ENCODE measurements at regions not wholly inside any gene's neighbourhood (a gene's known extent, or its start where the extent isn't known, plus 50 kb on each side); places are given as distances from the start of the nearest gene placed in this dataset.

- H3K36me3 ChIP-seq (ENCODE audit: control insufficient read depth, insufficient read depth, low read length, severe bottlenecking) = no peaks in the 10 kb centered on the region
- no peak for DNase-seq (ENCODE audit: low read depth)
- no peaks in the 10 kb centered on the region for H3K27me3 ChIP-seq (replicated peaks; ENCODE audit: control insufficient read depth, insufficient read depth, low read length)
- no peak overlapping the region for H3K4me3 ChIP-seq (ENCODE audit: low read length)
- no peak overlapping the region for H3K9ac ChIP-seq (ENCODE audit: low read length)
- H3K4me1 ChIP-seq (ENCODE audit: control insufficient read depth, insufficient read depth, low read length) = peaks cover 11% of the 10 kb centered on the region
- H3K9me3 ChIP-seq (ENCODE audit: control insufficient read depth, low read length) = no peaks in the 10 kb centered on the region
Observed at GRCh38 chr3:144141074-144141473, 169.5 kb downstream of the DIPK2A start.

DNA sequence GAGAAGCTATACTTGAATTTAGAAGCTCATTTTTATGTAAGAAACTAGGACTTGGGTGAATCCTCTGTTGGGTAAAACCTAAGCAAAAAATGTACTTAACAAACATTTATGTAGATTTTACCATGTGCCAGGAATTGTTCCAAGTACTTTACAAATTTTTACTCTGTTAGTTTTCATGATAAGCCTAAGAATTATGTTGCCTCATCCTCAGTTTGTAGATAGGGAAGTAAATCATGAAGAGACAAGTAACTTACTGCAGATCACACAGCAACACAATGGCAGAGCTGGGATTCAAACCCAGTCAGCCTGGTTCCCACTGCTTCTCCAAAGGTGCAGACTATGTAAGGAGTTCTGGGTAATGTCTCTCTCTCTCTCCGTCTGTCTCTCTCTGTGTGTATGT is 169.9 kb downstream of the DIPK2A start:
- Histone ChIP-seq H3K27me3 (replicated peaks; ENCODE audit: control insufficient read depth, insufficient read depth, low read length) (no peaks in the 10 kb centered on the region), H3K4me3 (ENCODE audit: low read length) (no peak overlapping the region), H3K9ac (ENCODE audit: low read length) (no peak overlapping the region), H3K9me3 (ENCODE audit: control insufficient read depth, low read length) (no peaks in the 10 kb centered on the region), H3K36me3 (ENCODE audit: control insufficient read depth, insufficient read depth, low read length, severe bottlenecking) (no peaks in the 10 kb centered on the region), H3K4me1 (ENCODE audit: control insufficient read depth, insufficient read depth, low read length) (peaks cover 11% of the 10 kb centered on the region)
- DNase-seq (ENCODE audit: low read depth) = peak; percentile 15

- H3K36me3 ChIP-seq (ENCODE audit: control insufficient read depth, insufficient read depth, low read length, severe bottlenecking) = no peaks in the 10 kb centered on the region
- peak; percentile 77 for DNase-seq (ENCODE audit: low read depth)
- H3K4me3 ChIP-seq (ENCODE audit: low read length) = peak overlapping the region; percentile 61
- H3K9me3 ChIP-seq (ENCODE audit: control insufficient read depth, low read length) = no peaks in the 10 kb centered on the region
- peak overlapping the region; percentile 35 for H3K9ac ChIP-seq (ENCODE audit: low read length)
- H3K27me3 ChIP-seq (replicated peaks; ENCODE audit: control insufficient read depth, insufficient read depth, low read length) = no peaks in the 10 kb centered on the region
- peaks cover 11% of the 10 kb centered on the region for H3K4me1 ChIP-seq (ENCODE audit: control insufficient read depth, insufficient read depth, low read length)
Observed at GRCh38 chr3:144142151-144142840, 170.7 kb downstream of the DIPK2A start.

DNA sequence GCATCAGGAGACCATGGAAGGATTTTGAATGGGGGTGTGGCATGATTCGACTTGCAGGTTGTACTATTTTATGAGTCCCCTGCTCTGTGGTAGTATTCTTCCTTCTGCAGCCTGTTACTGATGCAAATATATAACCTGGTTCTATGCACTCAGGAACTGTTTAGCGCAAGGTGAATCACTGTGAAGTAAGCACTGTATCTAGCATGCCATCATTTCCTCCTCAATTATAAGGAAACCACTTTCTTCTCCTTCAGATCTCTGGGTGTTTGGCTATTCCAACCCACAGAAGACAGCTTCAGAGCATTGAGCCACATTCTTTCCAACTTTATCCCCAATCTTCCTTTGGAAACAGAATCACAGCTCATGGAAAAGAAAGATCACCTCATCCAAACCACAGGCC is 176.7 kb downstream of the DIPK2A start:
- H3K36me3 ChIP-seq (ENCODE audit: control insufficient read depth, insufficient read depth, low read length, severe bottlenecking) = no peaks in the 10 kb centered on the region
- no peak overlapping the region for H3K9ac ChIP-seq (ENCODE audit: low read length)
- no peaks in the 10 kb centered on the region for H3K27me3 ChIP-seq (replicated peaks; ENCODE audit: control insufficient read depth, insufficient read depth, low read length)
- no peak overlapping the region for H3K4me3 ChIP-seq (ENCODE audit: low read length)
- no peaks in the 10 kb centered on the region for H3K4me1 ChIP-seq (ENCODE audit: control insufficient read depth, insufficient read depth, low read length)
- H3K9me3 ChIP-seq (ENCODE audit: control insufficient read depth, low read length) = no peaks in the 10 kb centered on the region
- DNase-seq (ENCODE audit: low read depth) = no peak

- Histone ChIP-seq H3K27me3 (replicated peaks; ENCODE audit: control insufficient read depth, insufficient read depth, low read length) (no peaks in the 10 kb centered on the region), H3K4me3 (ENCODE audit: low read length) (no peak overlapping the region), H3K36me3 (ENCODE audit: control insufficient read depth, insufficient read depth, low read length, severe bottlenecking) (no peaks in the 10 kb centered on the region), H3K9me3 (ENCODE audit: control insufficient read depth, low read length) (no peaks in the 10 kb centered on the region), H3K9ac (ENCODE audit: low read length) (no peak overlapping the region), H3K4me1 (ENCODE audit: control insufficient read depth, insufficient read depth, low read length) (no peaks in the 10 kb centered on the region)
- DNase-seq (ENCODE audit: low read depth) = no peak
Observed at GRCh38 chr3:144151983-144152382, 180.4 kb downstream of the DIPK2A start.

DNA sequence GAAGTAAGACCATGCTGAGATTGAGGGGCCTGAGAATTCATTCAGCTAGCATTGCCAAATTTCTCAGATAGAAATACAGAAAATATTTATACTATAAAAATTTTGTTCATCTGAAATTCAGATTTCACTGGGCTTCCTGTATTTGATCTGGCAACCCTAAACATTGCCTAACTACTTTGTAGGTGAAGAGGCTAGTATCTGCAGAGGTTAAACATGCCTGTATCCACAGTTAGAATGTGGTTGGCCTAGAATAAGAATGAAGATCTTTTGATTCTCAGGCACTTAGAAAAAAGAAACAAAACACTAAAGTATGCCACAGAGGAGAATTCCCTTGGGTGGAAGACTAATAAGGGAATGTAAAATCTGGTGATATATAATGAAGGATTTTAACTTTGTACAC is 189.0 kb downstream of the DIPK2A start:
- Histone ChIP-seq H3K9me3 (ENCODE audit: control insufficient read depth, low read length) (no peaks in the 10 kb centered on the region), H3K9ac (ENCODE audit: low read length) (no peak overlapping the region), H3K4me1 (ENCODE audit: control insufficient read depth, insufficient read depth, low read length) (no peaks in the 10 kb centered on the region), H3K4me3 (ENCODE audit: low read length) (no peak overlapping the region), H3K36me3 (ENCODE audit: control insufficient read depth, insufficient read depth, low read length, severe bottlenecking) (no peaks in the 10 kb centered on the region), H3K27me3 (replicated peaks; ENCODE audit: control insufficient read depth, insufficient read depth, low read length) (no peaks in the 10 kb centered on the region)
- DNase-seq (ENCODE audit: low read depth) = no peak

DNA sequence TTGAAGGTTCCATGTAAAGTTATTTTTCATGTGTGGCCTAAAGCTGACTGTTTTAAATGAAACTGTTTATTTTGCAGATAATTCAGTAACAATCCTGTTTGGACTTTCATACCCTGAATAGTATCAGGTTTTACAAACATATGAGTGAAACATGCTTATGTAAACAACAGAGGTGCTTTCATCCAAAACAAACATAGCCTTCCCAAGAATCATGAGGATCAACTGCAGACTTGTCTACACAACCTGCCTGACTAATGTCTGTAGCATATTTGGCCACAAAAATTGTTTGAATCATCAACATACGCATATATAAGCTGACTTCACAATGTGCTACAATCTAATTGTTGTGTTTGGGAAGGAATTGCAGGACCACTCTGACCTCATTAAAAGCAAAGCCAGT is 190.4 kb downstream of the DIPK2A start:
- Histone ChIP-seq H3K36me3 (ENCODE audit: control insufficient read depth, insufficient read depth, low read length, severe bottlenecking) (no peaks in the 10 kb centered on the region), H3K4me3 (ENCODE audit: low read length) (no peak overlapping the region), H3K9me3 (ENCODE audit: control insufficient read depth, low read length) (no peaks in the 10 kb centered on the region), H3K27me3 (replicated peaks; ENCODE audit: control insufficient read depth, insufficient read depth, low read length) (no peaks in the 10 kb centered on the region), H3K4me1 (ENCODE audit: control insufficient read depth, insufficient read depth, low read length) (no peaks in the 10 kb centered on the region), H3K9ac (ENCODE audit: low read length) (no peak overlapping the region)
- DNase-seq (ENCODE audit: low read depth) = peak; percentile 87

DNA sequence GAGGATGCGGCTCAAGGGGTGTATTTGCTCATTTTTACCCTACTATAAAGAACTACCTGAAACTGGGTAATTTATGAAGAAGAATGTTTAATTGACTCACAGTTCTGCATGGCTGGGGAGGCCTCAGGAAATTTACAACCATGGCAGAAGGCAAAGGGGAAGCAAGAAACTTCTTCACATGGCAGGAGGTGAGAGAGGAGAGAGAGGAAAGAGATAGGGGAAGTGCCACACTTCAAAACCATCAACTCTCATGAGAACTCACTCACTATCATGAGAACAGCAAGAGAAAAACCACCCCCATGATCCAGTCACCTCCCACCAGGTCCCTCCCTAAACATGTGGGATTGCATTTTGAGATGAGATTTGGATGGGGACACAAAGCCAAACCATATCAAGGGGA is 192.7 kb downstream of the DIPK2A start:
- Histone ChIP-seq H3K4me1 (ENCODE audit: control insufficient read depth, insufficient read depth, low read length) (no peaks in the 10 kb centered on the region), H3K9ac (ENCODE audit: low read length) (no peak overlapping the region), H3K27me3 (replicated peaks; ENCODE audit: control insufficient read depth, insufficient read depth, low read length) (no peaks in the 10 kb centered on the region), H3K36me3 (ENCODE audit: control insufficient read depth, insufficient read depth, low read length, severe bottlenecking) (no peaks in the 10 kb centered on the region), H3K4me3 (ENCODE audit: low read length) (no peak overlapping the region), H3K9me3 (ENCODE audit: control insufficient read depth, low read length) (no peaks in the 10 kb centered on the region)
- DNase-seq (ENCODE audit: low read depth) = no peak

- DNase-seq (ENCODE audit: low read depth) = no peak
- Histone ChIP-seq H3K9ac (ENCODE audit: low read length) (no peak overlapping the region), H3K4me3 (ENCODE audit: low read length) (no peak overlapping the region), H3K4me1 (ENCODE audit: control insufficient read depth, insufficient read depth, low read length) (no peaks in the 10 kb centered on the region), H3K36me3 (ENCODE audit: control insufficient read depth, insufficient read depth, low read length, severe bottlenecking) (no peaks in the 10 kb centered on the region), H3K27me3 (replicated peaks; ENCODE audit: control insufficient read depth, insufficient read depth, low read length) (no peaks in the 10 kb centered on the region), H3K9me3 (ENCODE audit: control insufficient read depth, low read length) (no peaks in the 10 kb centered on the region)
Observed at GRCh38 chr3:144165482-144165881, 193.9 kb downstream of the DIPK2A start.

DNA sequence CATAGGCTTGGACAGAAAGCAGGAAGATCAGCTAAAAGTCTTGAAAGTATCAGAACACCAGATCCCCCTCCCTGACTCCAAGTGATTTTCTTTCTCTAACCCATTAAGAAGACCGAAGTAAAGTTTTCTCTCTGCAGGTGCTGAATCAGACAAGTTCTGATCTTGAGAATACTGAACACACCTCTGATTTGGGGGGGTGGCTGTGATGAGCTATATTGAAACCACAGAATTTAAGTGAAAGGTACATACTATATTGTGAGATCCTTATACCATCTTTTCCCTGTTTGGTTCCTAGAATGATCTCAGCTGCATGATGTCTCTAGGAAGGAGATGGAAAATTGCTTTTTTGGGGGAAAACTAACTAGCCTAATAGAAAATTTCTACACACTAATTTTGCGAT is 196.0 kb downstream of the DIPK2A start:
- no peaks in the 10 kb centered on the region for H3K4me1 ChIP-seq (ENCODE audit: control insufficient read depth, insufficient read depth, low read length)
- no peak overlapping the region for H3K4me3 ChIP-seq (ENCODE audit: low read length)
- DNase-seq (ENCODE audit: low read depth) = no peak
- no peaks in the 10 kb centered on the region for H3K27me3 ChIP-seq (replicated peaks; ENCODE audit: control insufficient read depth, insufficient read depth, low read length)
- no peaks in the 10 kb centered on the region for H3K36me3 ChIP-seq (ENCODE audit: control insufficient read depth, insufficient read depth, low read length, severe bottlenecking)
- no peak overlapping the region for H3K9ac ChIP-seq (ENCODE audit: low read length)
- no peaks in the 10 kb centered on the region for H3K9me3 ChIP-seq (ENCODE audit: control insufficient read depth, low read length)

GRCh38 chr3:144173491-144173890 is 201.9 kb downstream of the DIPK2A start:
- DNase-seq (ENCODE audit: low read depth) = no peak
- no peaks in the 10 kb centered on the region for H3K4me1 ChIP-seq (ENCODE audit: control insufficient read depth, insufficient read depth, low read length)

More at GRCh38 chr3:144173491-144173890, 201.9 kb downstream of the DIPK2A start:
- Histone ChIP-seq H3K9me3 (ENCODE audit: control insufficient read depth, low read length) (no peaks in the 10 kb centered on the region), H3K9ac (ENCODE audit: low read length) (no peak overlapping the region), H3K4me3 (ENCODE audit: low read length) (no peak overlapping the region), H3K27me3 (replicated peaks; ENCODE audit: control insufficient read depth, insufficient read depth, low read length) (no peaks in the 10 kb centered on the region), H3K36me3 (ENCODE audit: control insufficient read depth, insufficient read depth, low read length, severe bottlenecking) (no peaks in the 10 kb centered on the region)
